HEK293 (cell line): ENCODE measurements at regions not wholly inside any gene's neighbourhood (a gene's known extent, or its start where the extent isn't known, plus 50 kb on each side); places are given as distances from the start of the nearest gene placed in this dataset.

Experiments
- CTCF ChIA-PET: fragments of 350-600 bp; formaldehyde crosslinking; extraction: SDS; loops from one replicate; lab custom pipeline; 2021; ENCODE audit warnings: antibody characterized with exemption; lab: Yijun Ruan, JAX
- POLR2A ChIA-PET: fragments of 300-600 bp; formaldehyde crosslinking; extraction: SDS; loops from one replicate; lab custom pipeline; 2020; ENCODE audit warnings: antibody characterized with exemption, inconsistent platforms; lab: Yijun Ruan, JAX
- H3K27ac ChIP-seq: fragments of 200-500 bp; sonication (Bioruptor generic); 2 replicates; pipeline ENCODE4 v1.5.1; 2014; ENCODE audit warnings: low read depth, low read length, control low read depth, inconsistent platforms; ENCODE audit errors: extremely low read depth
- H3K36me3 ChIP-seq, 2 experiments: fragments of 200-500 bp in 1 of 2; sonication (Bioruptor generic) in 1 of 2; 1 replicate in 1 of 2; 2 replicates in 1 of 2; pipeline ENCODE4 v1.5.1; 2014 to 2017; ENCODE audit warnings: inconsistent platforms in 2 of 2, low read length in 2 of 2; ENCODE audit not compliant: control insufficient read depth in 2 of 2, insufficient read depth in 1 of 2
- H3K4me1 ChIP-seq: fragments of 200-500 bp; sonication (Bioruptor generic); 2 replicates; pipeline ENCODE4 v1.5.1; 2014; ENCODE audit warnings: mild to moderate bottlenecking, low read length, inconsistent platforms; ENCODE audit not compliant: control insufficient read depth, insufficient read depth
- H3K4me3 ChIP-seq: 2 replicates; pipeline ENCODE4 v1.5.1; 2011; ENCODE audit warnings: low read depth, mild to moderate bottlenecking, control low read depth, low read length, moderate library complexity
- H3K9me3 ChIP-seq: fragments of 200-500 bp; sonication (Bioruptor generic); 2 replicates; pipeline ENCODE4 v1.5.1; 2014; ENCODE audit warnings: low read depth, low read length, inconsistent platforms; ENCODE audit not compliant: control insufficient read depth, insufficient read depth
- BCL11B ChIP-seq: fragments of 450-650 bp; formaldehyde crosslinking; IDR thresholded peaks from 2 replicates; pipeline ENCODE4 v1.5.1; 2016; ENCODE audit warnings: low read depth, missing biosample characterization, missing genetic modification characterization
- FEZF1 ChIP-seq: fragments of 450-650 bp; formaldehyde crosslinking; IDR thresholded peaks from 2 replicates; pipeline ENCODE4 v1.5.1; 2016; ENCODE audit warnings: missing biosample characterization, missing genetic modification characterization
- GFI1B ChIP-seq: fragments of 450-650 bp; formaldehyde crosslinking; IDR thresholded peaks from 2 replicates; pipeline ENCODE4 v1.5.1; 2016; ENCODE audit warnings: missing biosample characterization, missing genetic modification characterization
- HOXA7 ChIP-seq: sonication (generic); formaldehyde crosslinking; IDR thresholded peaks from 2 replicates; pipeline ENCODE4 v1.8.1; 2022; ENCODE audit warnings: missing genetic modification reagents, borderline replicate concordance
- KLF7 ChIP-seq: fragments of 450-650 bp; formaldehyde crosslinking; IDR thresholded peaks from 2 replicates; pipeline ENCODE4 v1.5.1; 2016; ENCODE audit warnings: missing biosample characterization, missing genetic modification characterization, borderline replicate concordance
- YY1 ChIP-seq: fragments of 450-650 bp; formaldehyde crosslinking; IDR thresholded peaks from 2 replicates; pipeline ENCODE4 v1.5.1; 2018; ENCODE audit warnings: missing biosample characterization, missing genetic modification characterization
- ZBTB1 ChIP-seq: fragments of 450-650 bp; formaldehyde crosslinking; IDR thresholded peaks from 2 replicates; pipeline ENCODE4 v1.5.1; 2016; ENCODE audit warnings: missing biosample characterization, missing genetic modification characterization
- ZFHX2 ChIP-seq: fragments of 450-650 bp; formaldehyde crosslinking; conservative IDR thresholded peaks from 2 replicates; pipeline ENCODE4 v1.5.1; 2016; ENCODE audit warnings: missing biosample characterization, missing genetic modification characterization
- ZNF112 ChIP-seq: fragments of 450-650 bp; formaldehyde crosslinking; IDR thresholded peaks from 2 replicates; pipeline ENCODE4 v1.5.0; 2017; ENCODE audit warnings: missing biosample characterization, missing genetic modification characterization
- ZNF121 ChIP-seq: fragments of 450-650 bp; formaldehyde crosslinking; IDR thresholded peaks from 2 replicates; pipeline ENCODE4 v1.5.1; 2016; ENCODE audit warnings: missing biosample characterization, missing genetic modification characterization
- ZNF146 ChIP-seq: fragments of 450-650 bp; formaldehyde crosslinking; IDR thresholded peaks from 2 replicates; pipeline ENCODE4 v1.5.1; 2016; ENCODE audit warnings: missing biosample characterization, missing genetic modification characterization
- ZNF416 ChIP-seq: fragments of 450-650 bp; formaldehyde crosslinking; IDR thresholded peaks from 2 replicates; pipeline ENCODE4 v1.5.1; 2016; ENCODE audit warnings: missing biosample characterization, missing genetic modification characterization
- ZNF510 ChIP-seq: fragments of 450-650 bp; formaldehyde crosslinking; IDR thresholded peaks from 2 replicates; pipeline ENCODE4 v1.5.1; 2018; ENCODE audit warnings: mild to moderate bottlenecking, missing genetic modification characterization, missing biosample characterization; ENCODE audit not compliant: insufficient replicate concordance
- ZNF544 ChIP-seq: fragments of 450-650 bp; formaldehyde crosslinking; IDR thresholded peaks from 2 replicates; pipeline ENCODE4 v1.5.0; 2017; ENCODE audit warnings: missing biosample characterization, missing genetic modification characterization
- ZNF555 ChIP-seq: fragments of 450-650 bp; formaldehyde crosslinking; conservative IDR thresholded peaks from 2 replicates; pipeline ENCODE4 v1.5.1; 2017; ENCODE audit warnings: missing biosample characterization, mild to moderate bottlenecking, missing genetic modification characterization, inconsistent platforms
- ZNF558 ChIP-seq: fragments of 450-650 bp; formaldehyde crosslinking; IDR thresholded peaks from 2 replicates; pipeline ENCODE4 v1.5.1; 2016; ENCODE audit warnings: missing biosample characterization, missing genetic modification characterization
- ZNF777 ChIP-seq: fragments of 450-650 bp; formaldehyde crosslinking; IDR thresholded peaks from 2 replicates; pipeline ENCODE4 v1.5.1; 2017; ENCODE audit warnings: missing biosample characterization, missing genetic modification characterization, borderline replicate concordance
- ZNF830 ChIP-seq: fragments of 450-650 bp; IDR thresholded peaks from 2 replicates; pipeline ENCODE4 v1.5.0; 2018; ENCODE audit warnings: missing biosample characterization, missing genetic modification characterization, low read depth, mild to moderate bottlenecking, moderate library complexity
- TF ChIP-seq, protein P1 (sequence below): fragments of 450-650 bp; formaldehyde crosslinking; conservative IDR thresholded peaks from 2 replicates; pipeline ENCODE4 v1.5.1; 2016; ENCODE audit warnings: low read depth, missing biosample characterization, missing genetic modification characterization
- TF ChIP-seq, protein P2 (sequence below): fragments of 450-650 bp; formaldehyde crosslinking; conservative IDR thresholded peaks from 2 replicates; pipeline ENCODE4 v1.5.1; 2016; ENCODE audit warnings: low read depth, missing biosample characterization, missing genetic modification characterization

DNA sequence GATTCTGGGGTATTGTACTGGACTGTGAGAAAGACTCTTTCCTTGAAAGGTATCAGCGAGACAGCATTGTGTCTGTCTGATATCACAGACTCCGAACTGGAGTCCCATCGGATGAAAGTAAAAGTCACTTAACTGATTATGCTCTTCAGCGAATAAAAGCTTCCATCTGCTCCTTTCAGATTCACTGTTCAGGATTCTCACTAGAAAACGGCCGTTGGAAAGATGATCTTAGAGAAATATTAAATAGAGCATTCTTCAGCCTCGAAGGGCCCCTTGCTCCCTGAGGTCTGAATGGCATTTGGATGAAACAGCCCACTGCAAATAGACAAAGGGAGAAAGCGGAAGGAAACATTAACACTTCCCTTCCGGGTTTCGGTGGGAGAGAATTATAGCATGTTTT, 416.2 kb upstream of the PRKX start:
- CTCF ChIA-PET = no interaction called here
- Histone ChIP-seq H3K9me3 (no peaks in the 10 kb centered on the region), H3K27ac (no peak overlapping the region), H3K4me3 (no peak overlapping the region), H3K4me1 (no peaks in the 10 kb centered on the region), H3K36me3 (no peaks in the 10 kb centered on the region)
- TF ChIP-seq ZBTB1 (no peak), ZNF555 (tag by site-specific recombination) (no peak), ZNF510 (tag by site-specific recombination) (no peak), YY1 (no peak), FEZF1 (tag by site-specific recombination) (no peak), BCL11B (no peak), ZNF830 (tag by site-specific recombination) (no peak), GFI1B (no peak), ZFHX2 (tag by site-specific recombination) (no peak), HOXA7 (CRISPR knock-in tag) (no peak), ZNF146 (tag by site-specific recombination) (no peak), ZNF121 (no peak), ZNF777 (no peak), ZNF112 (tag by site-specific recombination) (no peak), KLF7 (no peak), ZNF416 (tag by site-specific recombination) (no peak), ZNF558 (tag by site-specific recombination) (no peak), ZNF544 (no peak)
- TF ChIP-seq, protein P1, sequence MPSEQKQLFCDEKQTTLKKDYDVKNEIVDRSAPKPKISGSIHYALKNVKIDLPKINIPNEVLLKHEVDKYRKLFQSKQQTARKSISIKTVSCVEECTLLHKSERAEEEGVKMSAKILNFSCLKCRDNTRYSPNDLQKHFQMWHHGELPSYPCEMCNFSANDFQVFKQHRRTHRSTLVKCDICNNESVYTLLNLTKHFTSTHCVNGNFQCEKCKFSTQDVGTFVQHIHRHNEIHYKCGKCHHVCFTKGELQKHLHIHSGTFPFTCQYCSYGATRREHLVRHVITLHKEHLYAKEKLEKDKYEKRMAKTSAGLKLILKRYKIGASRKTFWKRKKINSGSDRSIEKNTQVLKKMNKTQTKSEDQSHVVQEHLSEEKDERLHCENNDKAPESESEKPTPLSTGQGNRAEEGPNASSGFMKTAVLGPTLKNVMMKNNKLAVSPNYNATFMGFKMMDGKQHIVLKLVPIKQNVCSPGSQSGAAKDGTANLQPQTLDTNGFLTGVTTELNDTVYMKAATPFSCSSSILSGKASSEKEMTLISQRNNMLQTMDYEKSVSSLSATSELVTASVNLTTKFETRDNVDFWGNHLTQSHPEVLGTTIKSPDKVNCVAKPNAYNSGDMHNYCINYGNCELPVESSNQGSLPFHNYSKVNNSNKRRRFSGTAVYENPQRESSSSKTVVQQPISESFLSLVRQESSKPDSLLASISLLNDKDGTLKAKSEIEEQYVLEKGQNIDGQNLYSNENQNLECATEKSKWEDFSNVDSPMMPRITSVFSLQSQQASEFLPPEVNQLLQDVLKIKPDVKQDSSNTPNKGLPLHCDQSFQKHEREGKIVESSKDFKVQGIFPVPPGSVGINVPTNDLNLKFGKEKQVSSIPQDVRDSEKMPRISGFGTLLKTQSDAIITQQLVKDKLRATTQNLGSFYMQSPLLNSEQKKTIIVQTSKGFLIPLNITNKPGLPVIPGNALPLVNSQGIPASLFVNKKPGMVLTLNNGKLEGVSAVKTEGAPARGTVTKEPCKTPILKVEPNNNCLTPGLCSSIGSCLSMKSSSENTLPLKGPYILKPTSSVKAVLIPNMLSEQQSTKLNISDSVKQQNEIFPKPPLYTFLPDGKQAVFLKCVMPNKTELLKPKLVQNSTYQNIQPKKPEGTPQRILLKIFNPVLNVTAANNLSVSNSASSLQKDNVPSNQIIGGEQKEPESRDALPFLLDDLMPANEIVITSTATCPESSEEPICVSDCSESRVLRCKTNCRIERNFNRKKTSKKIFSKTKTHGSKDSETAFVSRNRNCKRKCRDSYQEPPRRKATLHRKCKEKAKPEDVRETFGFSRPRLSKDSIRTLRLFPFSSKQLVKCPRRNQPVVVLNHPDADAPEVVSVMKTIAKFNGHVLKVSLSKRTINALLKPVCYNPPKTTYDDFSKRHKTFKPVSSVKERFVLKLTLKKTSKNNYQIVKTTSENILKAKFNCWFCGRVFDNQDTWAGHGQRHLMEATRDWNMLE (tag by site-specific recombination) = no peak
- TF ChIP-seq, protein P2, sequence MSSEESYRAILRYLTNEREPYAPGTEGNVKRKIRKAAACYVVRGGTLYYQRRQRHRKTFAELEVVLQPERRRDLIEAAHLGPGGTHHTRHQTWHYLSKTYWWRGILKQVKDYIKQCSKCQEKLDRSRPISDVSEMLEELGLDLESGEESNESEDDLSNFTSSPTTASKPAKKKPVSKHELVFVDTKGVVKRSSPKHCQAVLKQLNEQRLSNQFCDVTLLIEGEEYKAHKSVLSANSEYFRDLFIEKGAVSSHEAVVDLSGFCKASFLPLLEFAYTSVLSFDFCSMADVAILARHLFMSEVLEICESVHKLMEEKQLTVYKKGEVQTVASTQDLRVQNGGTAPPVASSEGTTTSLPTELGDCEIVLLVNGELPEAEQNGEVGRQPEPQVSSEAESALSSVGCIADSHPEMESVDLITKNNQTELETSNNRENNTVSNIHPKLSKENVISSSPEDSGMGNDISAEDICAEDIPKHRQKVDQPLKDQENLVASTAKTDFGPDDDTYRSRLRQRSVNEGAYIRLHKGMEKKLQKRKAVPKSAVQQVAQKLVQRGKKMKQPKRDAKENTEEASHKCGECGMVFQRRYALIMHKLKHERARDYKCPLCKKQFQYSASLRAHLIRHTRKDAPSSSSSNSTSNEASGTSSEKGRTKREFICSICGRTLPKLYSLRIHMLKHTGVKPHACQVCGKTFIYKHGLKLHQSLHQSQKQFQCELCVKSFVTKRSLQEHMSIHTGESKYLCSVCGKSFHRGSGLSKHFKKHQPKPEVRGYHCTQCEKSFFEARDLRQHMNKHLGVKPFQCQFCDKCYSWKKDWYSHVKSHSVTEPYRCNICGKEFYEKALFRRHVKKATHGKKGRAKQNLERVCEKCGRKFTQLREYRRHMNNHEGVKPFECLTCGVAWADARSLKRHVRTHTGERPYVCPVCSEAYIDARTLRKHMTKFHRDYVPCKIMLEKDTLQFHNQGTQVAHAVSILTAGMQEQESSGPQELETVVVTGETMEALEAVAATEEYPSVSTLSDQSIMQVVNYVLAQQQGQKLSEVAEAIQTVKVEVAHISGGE (tag by site-specific recombination) = no peak
- POLR2A ChIA-PET = no interaction called here
